ENCODE measurements at regions not wholly inside any gene's neighbourhood (a gene's known extent, or its start where the extent isn't known, plus 50 kb on each side); places are given as distances from the start of the nearest gene placed in this dataset.

GRCh38 chr2:129860088-129860487 is 119.4 kb upstream of the RAB6C start:
- TF ChIP-seq, protein P1, sequence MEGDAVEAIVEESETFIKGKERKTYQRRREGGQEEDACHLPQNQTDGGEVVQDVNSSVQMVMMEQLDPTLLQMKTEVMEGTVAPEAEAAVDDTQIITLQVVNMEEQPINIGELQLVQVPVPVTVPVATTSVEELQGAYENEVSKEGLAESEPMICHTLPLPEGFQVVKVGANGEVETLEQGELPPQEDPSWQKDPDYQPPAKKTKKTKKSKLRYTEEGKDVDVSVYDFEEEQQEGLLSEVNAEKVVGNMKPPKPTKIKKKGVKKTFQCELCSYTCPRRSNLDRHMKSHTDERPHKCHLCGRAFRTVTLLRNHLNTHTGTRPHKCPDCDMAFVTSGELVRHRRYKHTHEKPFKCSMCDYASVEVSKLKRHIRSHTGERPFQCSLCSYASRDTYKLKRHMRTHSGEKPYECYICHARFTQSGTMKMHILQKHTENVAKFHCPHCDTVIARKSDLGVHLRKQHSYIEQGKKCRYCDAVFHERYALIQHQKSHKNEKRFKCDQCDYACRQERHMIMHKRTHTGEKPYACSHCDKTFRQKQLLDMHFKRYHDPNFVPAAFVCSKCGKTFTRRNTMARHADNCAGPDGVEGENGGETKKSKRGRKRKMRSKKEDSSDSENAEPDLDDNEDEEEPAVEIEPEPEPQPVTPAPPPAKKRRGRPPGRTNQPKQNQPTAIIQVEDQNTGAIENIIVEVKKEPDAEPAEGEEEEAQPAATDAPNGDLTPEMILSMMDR (conservative IDR thresholded peaks at IDR 0.05) = no peak
- no peak for TF ChIP-seq EZH2 (IDR thresholded peaks at IDR 0.05; ENCODE audit: low read depth)
